ENCODE measurements at regions not wholly inside any gene's neighbourhood (a gene's known extent, or its start where the extent isn't known, plus 50 kb on each side); places are given as distances from the start of the nearest gene placed in this dataset.

DNA sequence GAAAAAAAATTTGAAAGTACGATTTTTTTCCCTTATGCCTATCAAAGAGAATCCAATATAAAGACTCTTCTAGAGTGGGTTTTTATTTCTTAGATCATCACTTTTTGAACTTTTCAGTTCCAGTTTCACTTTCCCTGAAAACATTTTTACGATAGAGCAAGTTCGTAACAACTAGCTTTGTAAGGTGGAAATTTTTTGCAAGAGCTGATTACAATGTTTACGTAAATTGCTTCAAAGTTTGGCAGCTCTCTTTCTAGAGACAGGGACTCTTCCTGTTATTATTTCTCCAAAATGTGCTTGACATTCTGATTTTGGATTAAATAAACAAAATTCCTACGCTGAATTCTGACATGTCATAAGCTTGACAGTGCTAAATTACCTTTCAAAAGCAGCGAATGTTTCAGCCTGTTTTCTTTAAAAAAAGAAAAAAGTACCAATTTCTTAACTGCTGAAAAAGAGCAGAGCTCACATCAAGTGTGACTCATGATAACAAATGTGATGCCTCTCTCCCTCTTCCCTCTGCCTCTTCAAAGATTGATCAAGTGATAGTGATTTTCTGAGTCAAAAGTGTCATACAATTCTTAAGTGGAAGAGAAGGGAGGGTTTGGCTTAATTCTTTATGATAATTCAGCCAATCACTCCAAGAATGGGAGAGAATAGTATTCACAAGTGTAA, 175.2 kb downstream of the KCNJ2 start:
- TF ChIP-seq, protein P1, sequence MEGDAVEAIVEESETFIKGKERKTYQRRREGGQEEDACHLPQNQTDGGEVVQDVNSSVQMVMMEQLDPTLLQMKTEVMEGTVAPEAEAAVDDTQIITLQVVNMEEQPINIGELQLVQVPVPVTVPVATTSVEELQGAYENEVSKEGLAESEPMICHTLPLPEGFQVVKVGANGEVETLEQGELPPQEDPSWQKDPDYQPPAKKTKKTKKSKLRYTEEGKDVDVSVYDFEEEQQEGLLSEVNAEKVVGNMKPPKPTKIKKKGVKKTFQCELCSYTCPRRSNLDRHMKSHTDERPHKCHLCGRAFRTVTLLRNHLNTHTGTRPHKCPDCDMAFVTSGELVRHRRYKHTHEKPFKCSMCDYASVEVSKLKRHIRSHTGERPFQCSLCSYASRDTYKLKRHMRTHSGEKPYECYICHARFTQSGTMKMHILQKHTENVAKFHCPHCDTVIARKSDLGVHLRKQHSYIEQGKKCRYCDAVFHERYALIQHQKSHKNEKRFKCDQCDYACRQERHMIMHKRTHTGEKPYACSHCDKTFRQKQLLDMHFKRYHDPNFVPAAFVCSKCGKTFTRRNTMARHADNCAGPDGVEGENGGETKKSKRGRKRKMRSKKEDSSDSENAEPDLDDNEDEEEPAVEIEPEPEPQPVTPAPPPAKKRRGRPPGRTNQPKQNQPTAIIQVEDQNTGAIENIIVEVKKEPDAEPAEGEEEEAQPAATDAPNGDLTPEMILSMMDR (IDR thresholded peaks at IDR 0.05; ENCODE audit: control extremely low read depth in 1 of 3, insufficient read depth in 1 of 3, low read depth in 1 of 3, low read length in 3 of 3), result no peak
- TF ChIP-seq, protein P2, sequence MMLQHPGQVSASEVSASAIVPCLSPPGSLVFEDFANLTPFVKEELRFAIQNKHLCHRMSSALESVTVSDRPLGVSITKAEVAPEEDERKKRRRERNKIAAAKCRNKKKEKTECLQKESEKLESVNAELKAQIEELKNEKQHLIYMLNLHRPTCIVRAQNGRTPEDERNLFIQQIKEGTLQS (IDR thresholded peaks at IDR 0.05; ENCODE audit: insufficient read depth, low read depth, low read length), result no peak
- TF ChIP-seq CEBPB (IDR thresholded peaks at IDR 0.05; ENCODE audit: low read depth, low read length) (no peak), SIN3A (conservative IDR thresholded peaks at IDR 0.05 in 1 of 2, IDR thresholded peaks at IDR 0.05 in 1 of 2; ENCODE audit: low read depth in 1 of 2, low read length in 2 of 2) (no peak), POLR2AphosphoS5 (IDR thresholded peaks at IDR 0.05; ENCODE audit: low read depth, low read length) (no peak), EZH2 (IDR thresholded peaks at IDR 0.05; ENCODE audit: low read depth, low read length, severe bottlenecking) (no peak), SP1 (IDR thresholded peaks at IDR 0.05; ENCODE audit: low read depth, low read length) (no peak), JUND (IDR thresholded peaks at IDR 0.05; ENCODE audit: low read length) (no peak), EP300 (IDR thresholded peaks at IDR 0.05; ENCODE audit: borderline replicate concordance in 1 of 2, low read depth in 2 of 2, low read length in 2 of 2) (no peak), POLR2A (IDR thresholded peaks at IDR 0.05; ENCODE audit: control extremely low read depth in 1 of 2, low read depth in 2 of 2, low read length in 2 of 2) (no peak), SUZ12 (IDR thresholded peaks at IDR 0.05; ENCODE audit: low read length) (no peak)
- TF ChIP-seq, protein P3, sequence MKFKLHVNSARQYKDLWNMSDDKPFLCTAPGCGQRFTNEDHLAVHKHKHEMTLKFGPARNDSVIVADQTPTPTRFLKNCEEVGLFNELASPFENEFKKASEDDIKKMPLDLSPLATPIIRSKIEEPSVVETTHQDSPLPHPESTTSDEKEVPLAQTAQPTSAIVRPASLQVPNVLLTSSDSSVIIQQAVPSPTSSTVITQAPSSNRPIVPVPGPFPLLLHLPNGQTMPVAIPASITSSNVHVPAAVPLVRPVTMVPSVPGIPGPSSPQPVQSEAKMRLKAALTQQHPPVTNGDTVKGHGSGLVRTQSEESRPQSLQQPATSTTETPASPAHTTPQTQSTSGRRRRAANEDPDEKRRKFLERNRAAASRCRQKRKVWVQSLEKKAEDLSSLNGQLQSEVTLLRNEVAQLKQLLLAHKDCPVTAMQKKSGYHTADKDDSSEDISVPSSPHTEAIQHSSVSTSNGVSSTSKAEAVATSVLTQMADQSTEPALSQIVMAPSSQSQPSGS (IDR thresholded peaks at IDR 0.05; ENCODE audit: low read length), result no peak
- TF ChIP-seq, protein P4, sequence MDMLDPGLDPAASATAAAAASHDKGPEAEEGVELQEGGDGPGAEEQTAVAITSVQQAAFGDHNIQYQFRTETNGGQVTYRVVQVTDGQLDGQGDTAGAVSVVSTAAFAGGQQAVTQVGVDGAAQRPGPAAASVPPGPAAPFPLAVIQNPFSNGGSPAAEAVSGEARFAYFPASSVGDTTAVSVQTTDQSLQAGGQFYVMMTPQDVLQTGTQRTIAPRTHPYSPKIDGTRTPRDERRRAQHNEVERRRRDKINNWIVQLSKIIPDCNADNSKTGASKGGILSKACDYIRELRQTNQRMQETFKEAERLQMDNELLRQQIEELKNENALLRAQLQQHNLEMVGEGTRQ (IDR thresholded peaks at IDR 0.05; ENCODE audit: low read length), result no peak
- TF ChIP-seq, protein P5, sequence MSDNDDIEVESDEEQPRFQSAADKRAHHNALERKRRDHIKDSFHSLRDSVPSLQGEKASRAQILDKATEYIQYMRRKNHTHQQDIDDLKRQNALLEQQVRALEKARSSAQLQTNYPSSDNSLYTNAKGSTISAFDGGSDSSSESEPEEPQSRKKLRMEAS (IDR thresholded peaks at IDR 0.05), result no peak
